ENCODE measurements at regions not wholly inside any gene's neighbourhood (a gene's known extent, or its start where the extent isn't known, plus 50 kb on each side); places are given as distances from the start of the nearest gene placed in this dataset.

- DNase-seq = no peak
Measured at GRCh38 chr16:86963600-86964575, 353.3 kb downstream of the C16orf95 start.

DNA sequence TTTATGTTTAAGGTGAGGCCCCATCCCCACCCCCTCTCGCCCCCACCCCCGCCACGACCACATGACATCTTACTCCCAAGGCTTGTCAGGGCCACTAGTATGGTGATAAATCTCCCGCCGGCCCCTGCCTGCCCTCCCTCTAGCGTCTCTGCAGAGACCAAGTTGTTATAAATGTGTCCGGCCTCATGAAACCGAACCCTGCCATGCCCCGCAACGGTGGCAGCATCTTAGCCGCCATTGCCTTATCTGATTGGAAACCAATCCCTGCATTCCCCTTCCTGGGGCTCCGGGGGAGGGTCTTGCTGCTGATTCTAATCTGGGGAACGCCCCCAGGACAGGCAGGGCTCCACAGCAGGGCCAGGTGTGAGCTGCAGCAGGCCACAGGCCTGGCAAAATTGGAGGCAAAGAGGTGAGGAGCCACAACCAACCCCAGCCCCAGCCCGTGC is 352.4 kb downstream of the C16orf95 start:
- no peak for DNase-seq

GRCh38 chr16:86965331-86965730 is 351.9 kb downstream of the C16orf95 start:
- DNase-seq = no peak

DNA sequence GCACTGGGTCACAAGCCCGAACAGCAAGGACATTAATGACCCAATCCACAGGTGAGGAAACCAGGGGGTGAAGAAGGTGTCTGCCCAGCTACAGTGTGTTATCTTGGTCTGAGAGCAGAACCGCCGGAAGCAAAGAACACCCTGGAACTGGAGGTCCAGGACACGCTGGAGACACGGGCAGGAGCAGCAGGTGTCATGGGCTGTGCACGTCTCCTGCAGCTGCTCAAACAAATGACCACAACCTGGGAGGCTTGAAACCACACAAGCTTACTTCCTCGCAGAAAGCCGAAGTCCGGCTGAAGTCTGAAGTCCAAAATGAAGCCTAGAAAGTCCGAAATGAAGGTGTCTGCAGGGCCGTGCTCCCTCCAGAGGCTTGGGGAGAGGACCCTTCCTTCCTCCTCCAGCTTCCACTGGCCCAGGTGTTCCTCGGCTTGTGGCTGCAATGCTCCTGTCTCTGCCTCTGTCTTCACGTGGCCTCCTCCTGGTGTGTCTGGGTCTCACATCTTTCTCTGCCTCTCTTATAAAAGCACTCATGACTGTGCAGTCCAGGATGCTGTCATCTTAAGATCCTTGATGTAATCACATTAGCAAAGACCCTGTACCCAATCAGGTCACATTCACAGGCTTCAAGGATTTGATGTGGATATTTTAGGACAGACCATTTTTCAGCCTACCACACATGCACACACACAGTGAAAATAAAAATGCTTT is 351.2 kb downstream of the C16orf95 start:
- DNase-seq = no peak

- DNase-seq = no peak
Measured at GRCh38 chr16:86966777-86967176, 350.4 kb downstream of the C16orf95 start.

DNA sequence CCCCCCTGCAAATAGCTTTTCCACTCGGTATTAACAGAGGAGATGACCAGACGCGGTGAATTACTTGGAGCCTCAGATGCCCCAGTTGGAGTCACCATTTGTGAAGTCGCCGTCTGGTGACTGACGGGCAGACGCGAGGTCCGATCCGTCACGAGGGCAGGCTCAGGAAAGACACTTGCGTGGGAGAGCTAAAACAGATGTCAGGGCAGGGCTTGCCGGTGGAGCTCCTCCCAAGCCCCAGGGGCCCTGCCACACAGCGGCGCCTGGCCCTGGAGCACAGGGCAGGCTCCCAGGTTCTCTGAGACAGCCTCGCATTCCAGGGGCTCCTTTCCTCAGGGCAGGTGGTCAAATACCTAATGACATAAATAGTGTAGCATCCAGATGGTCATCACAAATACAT is 348.3 kb downstream of the C16orf95 start:
- DNase-seq = no peak

DNA sequence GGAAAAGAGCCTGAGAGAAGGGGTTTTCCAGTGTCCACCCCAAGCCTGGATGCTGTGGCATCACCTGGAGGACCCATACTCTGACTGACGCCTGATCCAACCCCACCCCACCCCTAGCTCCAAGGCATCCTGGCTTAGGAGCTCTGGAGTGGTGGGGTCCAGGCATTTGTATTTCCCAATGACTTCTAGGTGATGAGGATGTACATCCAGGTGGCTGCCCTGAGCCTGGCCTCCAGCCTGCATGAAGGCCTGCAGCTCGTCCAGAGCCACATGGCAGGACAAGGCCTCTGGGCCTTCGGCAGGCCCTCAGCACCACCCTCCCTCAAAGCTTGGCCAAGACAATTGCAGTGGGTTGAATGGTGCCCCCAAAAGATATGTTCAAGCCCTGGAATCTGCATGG is 347.5 kb downstream of the C16orf95 start:
- no peak for DNase-seq

DNA sequence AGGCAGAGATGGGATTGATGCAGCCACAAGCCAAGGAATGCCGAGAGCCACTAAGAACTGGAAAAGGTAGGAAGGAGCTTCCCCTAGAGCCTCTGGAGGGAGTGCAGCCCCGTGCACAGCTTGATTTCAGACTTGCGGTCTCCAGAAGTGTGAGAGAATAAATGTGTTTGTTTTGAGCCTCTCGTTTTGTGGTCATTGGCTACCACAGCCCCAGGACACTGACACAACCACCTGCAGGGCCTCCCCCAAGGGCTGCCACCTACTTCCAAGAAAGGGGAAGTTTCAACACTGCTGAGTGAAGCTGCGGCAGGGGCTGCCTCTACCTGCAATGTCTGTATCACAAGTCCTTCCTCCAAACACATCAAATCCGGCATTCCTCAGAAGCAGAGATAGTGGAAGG is 346.9 kb downstream of the C16orf95 start:
- DNase-seq = no peak

GRCh38 chr16:86970726-86971125 is 346.5 kb downstream of the C16orf95 start:
- DNase-seq = no peak

DNA sequence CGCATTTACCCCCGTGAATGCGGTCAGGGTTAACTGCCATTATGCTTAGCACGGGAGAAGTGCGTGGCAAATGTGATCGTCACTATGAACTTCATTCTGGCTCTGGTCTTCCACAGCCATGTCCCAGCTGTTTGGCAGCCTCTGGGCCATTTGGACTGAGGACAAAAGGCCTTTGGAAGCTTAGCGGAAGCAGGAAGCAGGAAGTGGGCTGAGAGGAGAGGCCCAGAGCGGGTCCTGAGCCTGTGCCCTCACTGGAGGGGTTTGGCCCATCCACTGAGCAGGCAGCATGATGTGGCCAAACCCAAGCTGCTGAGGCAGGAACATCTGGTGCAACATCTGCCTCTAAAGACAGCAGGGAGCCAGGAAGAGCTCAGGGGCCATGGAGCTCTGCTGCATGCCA is 345.9 kb downstream of the C16orf95 start:
- DNase-seq = no peak

DNA sequence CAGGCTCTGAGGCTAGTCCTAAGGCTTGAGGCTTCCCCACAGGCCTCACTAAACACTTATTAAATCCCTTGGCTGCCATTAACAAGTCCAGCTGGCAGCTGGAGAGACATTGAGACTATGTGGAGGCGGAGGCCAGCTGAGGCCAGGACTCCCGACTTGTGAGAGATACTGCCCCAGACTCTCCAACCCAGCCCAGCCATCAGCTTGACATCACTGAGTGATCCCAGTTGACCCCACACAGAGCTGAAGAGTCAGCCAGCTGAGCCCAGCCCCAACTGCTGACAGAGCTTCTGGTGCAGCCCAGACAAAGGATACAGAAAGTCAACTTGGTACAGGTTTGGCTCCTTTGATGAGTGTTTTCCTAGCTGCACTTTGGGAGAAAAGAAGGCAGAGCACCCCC is 343.1 kb downstream of the C16orf95 start:
- DNase-seq = no peak

GRCh38 chr16:86975445-86975844 is 341.7 kb downstream of the C16orf95 start:
- no peak for DNase-seq

- no peak for DNase-seq
Measured at GRCh38 chr16:86977076-86977676, 340.0 kb downstream of the C16orf95 start.

GRCh38 chr16:86978445-86979030 is 338.7 kb downstream of the C16orf95 start:
- no peak for DNase-seq

- no peak for DNase-seq
Measured at GRCh38 chr16:86979061-86979460, 338.1 kb downstream of the C16orf95 start.

DNA sequence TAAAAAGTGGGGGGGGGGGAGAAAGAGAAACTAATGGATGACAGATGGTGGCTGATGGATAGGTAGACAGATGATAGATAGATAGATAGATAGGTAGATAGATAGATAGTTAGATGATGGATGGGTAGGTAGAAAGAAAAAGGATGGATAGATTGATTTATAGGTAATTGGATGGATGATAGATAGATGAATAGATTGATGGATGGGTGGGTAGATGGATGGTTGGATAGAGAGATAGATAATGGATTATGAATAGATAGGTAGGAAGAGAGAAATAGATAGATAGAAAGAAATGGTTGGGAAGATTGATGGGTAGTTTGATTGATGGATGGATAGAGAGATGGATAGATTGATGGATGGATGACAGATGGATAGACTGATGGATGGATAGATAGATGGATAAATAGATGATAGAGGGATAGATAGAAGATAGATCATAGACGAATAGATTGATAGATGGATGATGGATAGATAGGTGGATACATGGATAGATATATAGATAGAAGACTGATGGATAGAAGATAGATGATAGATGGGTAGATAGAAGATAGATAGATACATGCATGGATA is 337.1 kb downstream of the C16orf95 start:
- no peak for DNase-seq

GRCh38 chr16:86980644-86981043 is 336.5 kb downstream of the C16orf95 start:
- DNase-seq = no peak

GRCh38 chr16:86982347-86982596 is 334.9 kb downstream of the C16orf95 start:
- DNase-seq = no peak

- no peak for DNase-seq
Measured at GRCh38 chr16:86982912-86983311, 334.3 kb downstream of the C16orf95 start.

DNA sequence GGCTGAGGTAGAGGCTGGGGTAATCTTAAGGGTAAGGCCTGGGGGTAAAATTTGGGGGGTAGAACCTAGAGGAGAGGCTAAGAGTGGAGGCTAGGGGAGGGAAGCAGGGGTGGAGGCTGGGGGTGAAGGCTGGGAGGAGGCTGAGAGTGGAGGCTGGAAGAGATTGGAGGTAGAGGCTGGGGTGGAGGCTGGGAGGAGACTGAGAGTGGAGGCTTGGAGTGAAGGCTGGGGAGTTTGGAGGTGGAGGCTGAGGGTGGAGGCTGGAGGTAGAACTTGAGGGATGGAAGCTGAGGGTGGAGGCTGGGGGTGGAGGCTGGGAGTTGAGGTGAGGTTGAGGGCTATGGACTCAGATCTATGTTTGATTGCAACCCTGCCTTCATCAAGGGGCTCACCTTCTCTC is 333.6 kb downstream of the C16orf95 start:
- no peak for DNase-seq

GRCh38 chr16:86984343-86984742 is 332.8 kb downstream of the C16orf95 start:
- no peak for DNase-seq

GRCh38 chr16:86984991-86985647 is 332.1 kb downstream of the C16orf95 start:
- no peak for DNase-seq

DNA sequence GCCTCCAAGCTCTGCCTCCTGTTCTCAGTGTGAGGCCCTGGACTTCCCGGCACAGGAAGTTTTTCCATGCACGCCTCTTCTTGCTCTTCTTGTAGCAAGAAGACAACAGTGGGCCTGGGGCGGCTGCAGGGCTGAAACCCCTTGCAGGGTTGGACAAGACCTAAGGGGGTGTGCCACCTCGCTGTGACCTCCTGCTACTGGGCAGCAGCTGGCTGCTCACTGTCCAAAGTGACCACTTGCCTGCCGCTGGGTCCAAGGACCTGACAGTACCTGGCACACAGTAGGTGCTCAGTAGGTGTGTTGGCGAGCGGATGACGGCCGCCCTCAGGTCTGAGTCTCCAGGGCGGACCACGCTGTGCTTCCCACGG is 331.6 kb downstream of the C16orf95 start:
- DNase-seq = no peak
